Keratinocyte (primary cell): ENCODE measurements at regions not wholly inside any gene's neighbourhood (a gene's known extent, or its start where the extent isn't known, plus 50 kb on each side); places are given as distances from the start of the nearest gene placed in this dataset.

Experiments
- DNase-seq: peaks from one replicate; pipeline ENCODE4 v3.0.0-alpha.2; 2011; ENCODE audit warnings: low read depth, missing footprints, low spot score
- FAIRE-seq: peaks from 2 replicates; lab custom pipeline; 2011; peaks lifted over from hg19 to GRCh38; lab: Jason Lieb, UNC
- H2AFZ ChIP-seq: 2 replicates; pipeline ENCODE4 v1.6.0; 2012; ENCODE audit warnings: low read length, control low read depth, inconsistent platforms; ENCODE audit not compliant: control insufficient read depth
- H3K27ac ChIP-seq: 2 replicates; pipeline ENCODE4 v1.5.1; 2011; ENCODE audit warnings: low read length; ENCODE audit not compliant: control insufficient read depth, insufficient read depth
- H3K27me3 ChIP-seq: 3 replicates; pipeline ENCODE4 v1.6.0; 2011; ENCODE audit warnings: low read length; ENCODE audit not compliant: control insufficient read depth, insufficient read depth; ENCODE audit errors: extremely low read depth
- H3K36me3 ChIP-seq, 2 experiments: 2 replicates in 1 of 2; 3 replicates in 1 of 2; pipeline ENCODE4 v1.5.1; 2011; ENCODE audit warnings: low read length in 2 of 2, mild to moderate bottlenecking in 1 of 2; ENCODE audit not compliant: control insufficient read depth in 2 of 2, insufficient read depth in 2 of 2; ENCODE audit errors: extremely low read depth in 1 of 2
- H3K4me1 ChIP-seq: 3 replicates; pipeline ENCODE4 v1.5.1; 2011; ENCODE audit warnings: low read length; ENCODE audit not compliant: control insufficient read depth, insufficient read depth; ENCODE audit errors: extremely low read depth
- H3K4me2 ChIP-seq: 3 replicates; pipeline ENCODE4 v1.6.0; 2011; ENCODE audit warnings: low read depth, low read length; ENCODE audit not compliant: control insufficient read depth, insufficient read depth; ENCODE audit errors: extremely low read depth
- H3K4me3 ChIP-seq, 3 experiments: fragments of 200-600 bp in 1 of 3; sonication (generic) in 1 of 3; 2 replicates in 2 of 3; 3 replicates in 1 of 3; pipeline ENCODE4 v1.5.1; 2011 to 2016; ENCODE audit warnings: low read length in 3 of 3, mild to moderate bottlenecking in 3 of 3, control low read depth in 2 of 3, inconsistent platforms in 1 of 3, low read depth in 1 of 3, mixed read lengths in 1 of 3, mixed run types in 1 of 3, moderate library complexity in 1 of 3; ENCODE audit not compliant: control insufficient read depth in 2 of 3, insufficient read depth in 2 of 3; ENCODE audit errors: extremely low read depth in 1 of 3
- H3K79me2 ChIP-seq: 2 replicates; pipeline ENCODE4 v1.6.0; 2012; ENCODE audit warnings: low read length; ENCODE audit not compliant: control insufficient read depth, insufficient read depth
- H3K9ac ChIP-seq: 3 replicates; pipeline ENCODE4 v1.6.0; 2011; ENCODE audit warnings: low read length; ENCODE audit not compliant: control insufficient read depth, insufficient read depth; ENCODE audit errors: extremely low read depth
- H3K9me1 ChIP-seq: 3 replicates; pipeline ENCODE4 v1.6.0; 2011; ENCODE audit warnings: low read length; ENCODE audit not compliant: control insufficient read depth, insufficient read depth; ENCODE audit errors: extremely low read depth
- H3K9me3 ChIP-seq: 2 replicates; pipeline ENCODE4 v1.5.1; 2012; ENCODE audit warnings: low read depth, low read length; ENCODE audit not compliant: control insufficient read depth
- H4K20me1 ChIP-seq: 3 replicates; pipeline ENCODE4 v1.6.0; 2011; ENCODE audit warnings: low read length; ENCODE audit not compliant: control insufficient read depth, insufficient read depth; ENCODE audit errors: extremely low read depth
- EZH2 ChIP-seq: IDR thresholded peaks from one replicate; pipeline ENCODE4 v1.6.1; 2012; ENCODE audit warnings: inconsistent platforms, mild to moderate bottlenecking, low read length, moderate library complexity
- dilution Hi-C: fragments of 300-500 bp; cut with MboI; formaldehyde crosslinking; loops from one replicate; pipeline ENCODE4 v1.7.0; 2020; ENCODE audit warnings: low sequenced_read_pairs; ENCODE audit not compliant: extremely low pct_ligation_motif_present
- TF ChIP-seq, protein P1 (sequence below), 3 experiments: IDR thresholded peaks in 1 of 3; conservative IDR thresholded peaks in 1 of 3; optimal IDR thresholded peaks in 1 of 3; 2 replicates in 2 of 3; 3 replicates in 1 of 3; pipeline versions ENCODE3 to v1.5.1; 2011; ENCODE audit warnings: low read length in 3 of 3, mild to moderate bottlenecking in 3 of 3, moderate library complexity in 2 of 3, control low read depth in 1 of 3, inconsistent platforms in 1 of 3; ENCODE audit not compliant: insufficient read depth in 2 of 3; ENCODE audit errors: extremely low read depth in 1 of 3

DNA sequence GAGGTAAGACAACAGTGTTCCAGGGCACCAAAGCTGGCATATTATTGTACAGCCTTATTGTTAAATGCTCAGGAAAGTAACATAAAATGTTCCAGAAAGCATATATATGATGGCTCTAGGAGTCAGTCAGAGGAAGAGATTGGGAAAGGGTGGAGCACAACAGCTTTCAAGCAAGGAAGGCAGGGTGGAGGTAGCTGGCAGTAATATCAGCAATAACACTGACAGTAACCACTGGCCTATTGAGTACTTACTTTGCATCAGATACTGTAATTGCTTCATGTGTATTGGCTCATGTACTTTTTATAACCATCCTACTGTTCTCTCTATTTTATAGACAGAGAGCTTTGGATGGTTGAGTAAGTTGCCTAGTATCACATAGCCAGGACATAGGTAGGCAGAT is 830.2 kb downstream of the DHX35 start:
- Histone ChIP-seq H3K9ac (no peak overlapping the region), H3K36me3 (no peaks in the 10 kb centered on the region), H3K4me3 (no peak overlapping the region), H3K79me2 (no peaks in the 10 kb centered on the region), H2AFZ (no peak overlapping the region), H3K27ac (no peak overlapping the region), H3K9me3 (no peaks in the 10 kb centered on the region), H3K4me2 (no peak overlapping the region), H3K9me1 (no peaks in the 10 kb centered on the region), H4K20me1 (no peaks in the 10 kb centered on the region), H3K4me1 (no peaks in the 10 kb centered on the region), H3K27me3 (no peaks in the 10 kb centered on the region)
- DNase-seq (no peak), FAIRE-seq (no peak)
- TF ChIP-seq EZH2, result no peak
- TF ChIP-seq, protein P1, sequence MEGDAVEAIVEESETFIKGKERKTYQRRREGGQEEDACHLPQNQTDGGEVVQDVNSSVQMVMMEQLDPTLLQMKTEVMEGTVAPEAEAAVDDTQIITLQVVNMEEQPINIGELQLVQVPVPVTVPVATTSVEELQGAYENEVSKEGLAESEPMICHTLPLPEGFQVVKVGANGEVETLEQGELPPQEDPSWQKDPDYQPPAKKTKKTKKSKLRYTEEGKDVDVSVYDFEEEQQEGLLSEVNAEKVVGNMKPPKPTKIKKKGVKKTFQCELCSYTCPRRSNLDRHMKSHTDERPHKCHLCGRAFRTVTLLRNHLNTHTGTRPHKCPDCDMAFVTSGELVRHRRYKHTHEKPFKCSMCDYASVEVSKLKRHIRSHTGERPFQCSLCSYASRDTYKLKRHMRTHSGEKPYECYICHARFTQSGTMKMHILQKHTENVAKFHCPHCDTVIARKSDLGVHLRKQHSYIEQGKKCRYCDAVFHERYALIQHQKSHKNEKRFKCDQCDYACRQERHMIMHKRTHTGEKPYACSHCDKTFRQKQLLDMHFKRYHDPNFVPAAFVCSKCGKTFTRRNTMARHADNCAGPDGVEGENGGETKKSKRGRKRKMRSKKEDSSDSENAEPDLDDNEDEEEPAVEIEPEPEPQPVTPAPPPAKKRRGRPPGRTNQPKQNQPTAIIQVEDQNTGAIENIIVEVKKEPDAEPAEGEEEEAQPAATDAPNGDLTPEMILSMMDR (optimal IDR thresholded peaks at IDR 0.05 in 1 of 3, IDR thresholded peaks at IDR 0.05 in 1 of 3, conservative IDR thresholded peaks at IDR 0.05 in 1 of 3; ENCODE audit: extremely low read depth in 1 of 3, insufficient read depth in 2 of 3, low read length in 3 of 3), result no peak
- dilution Hi-C loops, result no loop called here

DNA sequence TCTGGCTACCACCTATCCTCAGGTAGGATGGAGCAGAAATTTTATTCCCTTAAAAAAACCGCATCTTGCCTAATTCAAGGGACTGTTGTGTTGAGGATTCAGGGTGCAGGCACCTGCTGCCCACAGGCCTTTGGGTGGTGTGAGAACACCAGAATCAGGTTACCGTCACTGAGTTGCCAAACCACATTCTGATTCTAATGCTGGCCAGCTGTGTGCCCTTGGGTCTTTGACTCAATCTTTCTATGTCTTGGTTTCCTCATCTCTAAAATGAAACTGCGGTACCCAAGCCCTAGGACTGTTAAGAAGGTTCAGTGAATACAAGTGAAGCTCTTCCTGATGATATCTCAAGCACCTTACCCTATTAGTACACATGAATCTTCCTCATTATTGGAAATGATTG is 827.3 kb downstream of the DHX35 start:
- H3K79me2 ChIP-seq, result no peaks in the 10 kb centered on the region
- H3K4me3 ChIP-seq, result no peak overlapping the region
- H3K9me1 ChIP-seq, result no peaks in the 10 kb centered on the region
- H3K27ac ChIP-seq, result no peak overlapping the region
- H3K36me3 ChIP-seq, result no peaks in the 10 kb centered on the region
- no peak for TF ChIP-seq EZH2
- TF ChIP-seq, protein P1 (optimal IDR thresholded peaks at IDR 0.05 in 1 of 3, IDR thresholded peaks at IDR 0.05 in 1 of 3, conservative IDR thresholded peaks at IDR 0.05 in 1 of 3; ENCODE audit: extremely low read depth in 1 of 3, insufficient read depth in 2 of 3, low read length in 3 of 3), result peak in 1 of 3 experiments; percentile 18
- no peaks in the 10 kb centered on the region for H3K4me1 ChIP-seq
- FAIRE-seq, result no peak
- no peaks in the 10 kb centered on the region for H3K9me3 ChIP-seq
- no peak overlapping the region for H3K4me2 ChIP-seq
- H3K9ac ChIP-seq, result no peak overlapping the region
- no peaks in the 10 kb centered on the region for H3K27me3 ChIP-seq
- no peaks in the 10 kb centered on the region for H4K20me1 ChIP-seq
- DNase-seq, result no peak
- dilution Hi-C loops, result no loop called here
- H2AFZ ChIP-seq, result no peak overlapping the region
